ENCODE measurements at regions not wholly inside any gene's neighbourhood (a gene's known extent, or its start where the extent isn't known, plus 50 kb on each side); places are given as distances from the start of the nearest gene placed in this dataset.

GRCh38 chr2:152907046-152907445 is 188.6 kb downstream of the ARL6IP6 start:
- Histone ChIP-seq H3K4me3 (replicated peaks; ENCODE audit: insufficient read depth, low read length) (no peak overlapping the region), H3K27me3 (ENCODE audit: insufficient read depth, poor library complexity, severe bottlenecking) (no peaks in the 10 kb centered on the region), H3K27ac (replicated peaks) (no peak overlapping the region)
- DNase-seq (ENCODE audit: low read depth in 1 of 2, low spot score in 1 of 2): no peak
- TF ChIP-seq SPI1 (IDR thresholded peaks at IDR 0.05; ENCODE audit: borderline replicate concordance, low read depth): no peak
- TF ChIP-seq REST (IDR thresholded peaks at IDR 0.05; ENCODE audit: insufficient replicate concordance, low read depth): peak; percentile 86

- no peak for DNase-seq (ENCODE audit: low read depth in 1 of 2, low spot score in 1 of 2)
- H3K4me3 ChIP-seq (replicated peaks; ENCODE audit: insufficient read depth, low read length): no peak overlapping the region
- no peaks in the 10 kb centered on the region for H3K27me3 ChIP-seq (ENCODE audit: insufficient read depth, poor library complexity, severe bottlenecking)
- no peak overlapping the region for H3K27ac ChIP-seq (replicated peaks)
- TF ChIP-seq SPI1 (IDR thresholded peaks at IDR 0.05; ENCODE audit: borderline replicate concordance, low read depth): no peak
- no peak for TF ChIP-seq GABPA (IDR thresholded peaks at IDR 0.05; ENCODE audit: low read depth)
- no peak for TF ChIP-seq POLR2AphosphoS5 (IDR thresholded peaks at IDR 0.05; ENCODE audit: low read depth)
- no peak for TF ChIP-seq CTCF (IDR thresholded peaks at IDR 0.05; ENCODE audit: insufficient read depth, low read length)
- TF ChIP-seq REST (IDR thresholded peaks at IDR 0.05; ENCODE audit: insufficient replicate concordance, low read depth): no peak
These were observed 175.6 kb downstream of the ARL6IP6 start for GRCh38 chr2:152894051-152894450.

GRCh38 chr2:152890736-152891135 is 172.3 kb downstream of the ARL6IP6 start:
- Histone ChIP-seq H3K4me3 (replicated peaks; ENCODE audit: insufficient read depth, low read length) (no peak overlapping the region), H3K27ac (replicated peaks) (no peak overlapping the region), H3K27me3 (ENCODE audit: insufficient read depth, poor library complexity, severe bottlenecking) (no peaks in the 10 kb centered on the region)
- no peak for TF ChIP-seq POLR2AphosphoS5 (IDR thresholded peaks at IDR 0.05; ENCODE audit: low read depth)
- no peak for TF ChIP-seq GABPA (IDR thresholded peaks at IDR 0.05; ENCODE audit: low read depth)
- no peak for TF ChIP-seq SPI1 (IDR thresholded peaks at IDR 0.05; ENCODE audit: borderline replicate concordance, low read depth)
- TF ChIP-seq REST (IDR thresholded peaks at IDR 0.05; ENCODE audit: insufficient replicate concordance, low read depth): no peak
- TF ChIP-seq CTCF (IDR thresholded peaks at IDR 0.05; ENCODE audit: insufficient read depth, low read length): no peak
- no peak for DNase-seq (ENCODE audit: low read depth in 1 of 2, low spot score in 1 of 2)

All from HL-60 (cell line).